ENCODE measurements at regions not wholly inside any gene's neighbourhood (a gene's known extent, or its start where the extent isn't known, plus 50 kb on each side); places are given as distances from the start of the nearest gene placed in this dataset.

DNA sequence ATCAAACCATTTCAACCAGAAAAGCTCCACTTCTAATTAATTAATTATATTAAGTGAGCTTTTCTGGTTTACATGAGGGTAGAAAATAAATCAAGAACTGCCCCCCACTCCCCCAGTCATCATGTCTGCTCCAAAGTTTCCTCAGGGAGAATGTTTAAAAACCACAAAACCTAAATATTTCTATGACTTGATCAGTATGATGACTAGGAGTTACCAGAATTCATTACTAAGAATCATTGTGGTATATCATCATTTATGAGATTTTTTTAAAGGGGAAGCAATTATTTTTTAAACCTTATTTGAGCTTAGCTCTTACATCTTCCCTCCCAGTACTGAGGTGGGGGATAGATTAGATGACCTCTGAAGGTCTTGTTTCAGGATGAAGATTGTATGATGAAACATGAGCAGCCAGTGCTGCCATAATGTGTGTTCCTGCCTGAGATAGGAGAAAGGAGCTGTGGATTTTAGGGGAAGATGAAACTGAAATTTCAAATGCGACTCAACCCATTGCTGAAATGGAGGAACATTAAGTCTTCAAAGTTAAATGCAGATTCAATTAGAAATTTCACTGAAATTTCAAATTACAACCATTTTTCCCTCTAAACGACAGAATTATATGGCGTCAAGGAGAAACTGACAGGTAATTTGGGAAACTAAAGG, 401.3 kb upstream of the CADM1 start:
- no peak overlapping the region for H3K4me3 ChIP-seq (ENCODE audit: control insufficient read depth, low read depth, low read length)
- TF ChIP-seq, protein P1, sequence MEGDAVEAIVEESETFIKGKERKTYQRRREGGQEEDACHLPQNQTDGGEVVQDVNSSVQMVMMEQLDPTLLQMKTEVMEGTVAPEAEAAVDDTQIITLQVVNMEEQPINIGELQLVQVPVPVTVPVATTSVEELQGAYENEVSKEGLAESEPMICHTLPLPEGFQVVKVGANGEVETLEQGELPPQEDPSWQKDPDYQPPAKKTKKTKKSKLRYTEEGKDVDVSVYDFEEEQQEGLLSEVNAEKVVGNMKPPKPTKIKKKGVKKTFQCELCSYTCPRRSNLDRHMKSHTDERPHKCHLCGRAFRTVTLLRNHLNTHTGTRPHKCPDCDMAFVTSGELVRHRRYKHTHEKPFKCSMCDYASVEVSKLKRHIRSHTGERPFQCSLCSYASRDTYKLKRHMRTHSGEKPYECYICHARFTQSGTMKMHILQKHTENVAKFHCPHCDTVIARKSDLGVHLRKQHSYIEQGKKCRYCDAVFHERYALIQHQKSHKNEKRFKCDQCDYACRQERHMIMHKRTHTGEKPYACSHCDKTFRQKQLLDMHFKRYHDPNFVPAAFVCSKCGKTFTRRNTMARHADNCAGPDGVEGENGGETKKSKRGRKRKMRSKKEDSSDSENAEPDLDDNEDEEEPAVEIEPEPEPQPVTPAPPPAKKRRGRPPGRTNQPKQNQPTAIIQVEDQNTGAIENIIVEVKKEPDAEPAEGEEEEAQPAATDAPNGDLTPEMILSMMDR (conservative IDR thresholded peaks at IDR 0.05; ENCODE audit: control insufficient read depth, insufficient read depth, low read depth, low read length), result no peak
- DNase-seq (ENCODE audit: low read depth), result no peak

DNA sequence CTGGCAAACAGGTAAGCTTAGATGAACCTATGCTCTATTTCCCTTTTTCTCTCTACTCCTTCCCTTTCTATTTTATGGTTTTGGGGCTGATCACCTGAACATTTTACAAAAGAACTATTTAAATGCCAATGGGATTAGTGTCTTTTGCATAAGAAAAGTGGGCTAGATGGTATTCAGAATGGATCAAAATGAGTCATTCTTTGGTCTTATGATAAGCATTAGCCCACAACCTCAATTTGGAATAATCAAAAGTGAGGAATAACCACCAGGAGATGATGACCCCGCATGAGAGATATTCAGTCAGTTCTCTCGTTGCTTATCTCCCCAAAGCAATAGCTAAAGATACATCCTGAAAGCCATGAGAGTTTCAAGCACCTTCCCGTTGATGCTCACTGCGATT, 399.0 kb upstream of the CADM1 start:
- TF ChIP-seq, protein P1 (conservative IDR thresholded peaks at IDR 0.05; ENCODE audit: control insufficient read depth, insufficient read depth, low read depth, low read length), result no peak
- no peak for DNase-seq (ENCODE audit: low read depth)
- H3K4me3 ChIP-seq (ENCODE audit: control insufficient read depth, low read depth, low read length), result no peak overlapping the region

DNA sequence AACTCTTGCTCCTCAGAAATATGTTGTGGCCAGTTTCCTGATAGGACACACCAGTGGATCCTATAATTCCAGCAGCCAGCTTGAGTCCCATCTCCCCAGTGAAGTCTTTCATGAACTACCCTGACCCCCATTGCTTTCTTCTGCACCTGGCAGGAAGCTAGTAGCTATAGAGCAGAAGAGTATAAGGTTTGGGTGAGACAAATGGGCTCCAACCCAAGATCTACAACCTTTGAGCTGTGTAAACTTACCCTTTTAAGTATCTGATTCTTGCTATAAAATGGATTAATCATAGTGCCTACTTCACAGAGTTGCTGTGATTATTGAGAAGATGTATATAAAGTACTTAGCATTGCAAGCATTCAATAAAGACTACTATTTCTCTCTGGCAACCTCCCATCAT, 396.9 kb upstream of the CADM1 start:
- no peak overlapping the region for H3K4me3 ChIP-seq (ENCODE audit: control insufficient read depth, low read depth, low read length)
- DNase-seq (ENCODE audit: low read depth), result no peak
- TF ChIP-seq, protein P1 (conservative IDR thresholded peaks at IDR 0.05; ENCODE audit: control insufficient read depth, insufficient read depth, low read depth, low read length), result no peak

DNA sequence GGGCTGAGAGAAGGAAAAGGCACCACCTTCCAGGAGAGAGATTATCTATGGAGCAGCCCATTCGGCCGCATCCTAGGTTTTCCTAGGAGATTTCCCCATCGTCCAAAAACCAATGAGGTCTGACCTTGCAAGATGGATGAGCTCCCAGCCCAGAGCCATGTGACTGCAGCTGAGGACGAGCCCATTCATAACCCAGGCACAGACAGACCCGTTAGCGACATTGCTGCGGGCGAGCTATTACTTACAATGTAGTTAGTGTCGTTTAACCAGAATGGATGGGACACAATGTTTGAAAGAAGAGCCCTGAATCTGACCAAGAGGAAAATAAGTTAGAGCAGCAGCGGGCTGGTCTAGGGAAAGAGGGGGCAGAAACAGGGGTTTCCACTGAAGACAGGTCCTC, 395.9 kb upstream of the CADM1 start:
- H3K4me3 ChIP-seq (ENCODE audit: control insufficient read depth, low read depth, low read length), result no peak overlapping the region
- no peak for DNase-seq (ENCODE audit: low read depth)
- TF ChIP-seq, protein P1 (conservative IDR thresholded peaks at IDR 0.05; ENCODE audit: control insufficient read depth, insufficient read depth, low read depth, low read length), result no peak

DNA sequence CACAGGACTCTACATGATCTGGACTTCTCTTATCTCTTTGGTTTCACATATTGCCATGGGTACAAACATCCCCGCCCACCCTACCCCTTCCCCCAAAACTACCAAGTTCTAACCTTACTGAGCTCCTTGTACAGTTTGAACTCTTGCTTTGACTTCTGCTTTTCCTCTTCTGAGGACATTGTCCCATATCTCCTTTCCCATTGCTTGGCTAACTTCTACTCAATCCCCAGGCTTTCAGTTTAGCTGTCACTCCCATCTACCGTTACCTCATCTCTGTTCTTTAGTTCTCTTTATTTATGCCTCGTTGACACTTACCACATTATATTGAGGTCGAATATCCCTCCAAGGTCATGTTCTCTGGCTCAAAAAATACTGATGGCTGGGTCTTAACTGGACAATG, 393.5 kb upstream of the CADM1 start:
- no peak for DNase-seq (ENCODE audit: low read depth)
- no peak overlapping the region for H3K4me3 ChIP-seq (ENCODE audit: control insufficient read depth, low read depth, low read length)
- TF ChIP-seq, protein P1 (conservative IDR thresholded peaks at IDR 0.05; ENCODE audit: control insufficient read depth, insufficient read depth, low read depth, low read length), result no peak

DNA sequence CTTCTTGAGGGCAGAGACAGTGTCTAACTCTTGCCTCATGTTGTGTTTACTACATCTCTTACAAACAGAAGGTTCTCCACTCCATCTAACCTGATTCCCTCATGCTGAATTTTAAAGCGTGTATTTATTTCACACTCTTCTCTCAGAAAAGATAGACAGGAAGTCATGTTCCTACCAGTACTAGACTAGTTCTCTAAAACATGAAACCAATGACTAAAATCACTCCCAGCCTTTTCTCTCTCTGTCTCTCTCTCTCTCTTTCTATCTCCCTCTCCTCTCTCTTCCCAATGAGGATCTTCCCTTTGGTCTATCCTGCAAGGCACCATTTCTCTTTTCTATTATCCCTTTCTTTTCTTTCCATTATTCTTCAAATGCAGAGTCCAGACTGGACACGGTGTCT, 391.9 kb upstream of the CADM1 start:
- TF ChIP-seq, protein P1 (conservative IDR thresholded peaks at IDR 0.05; ENCODE audit: control insufficient read depth, insufficient read depth, low read depth, low read length), result no peak
- no peak overlapping the region for H3K4me3 ChIP-seq (ENCODE audit: control insufficient read depth, low read depth, low read length)
- no peak for DNase-seq (ENCODE audit: low read depth)

DNA sequence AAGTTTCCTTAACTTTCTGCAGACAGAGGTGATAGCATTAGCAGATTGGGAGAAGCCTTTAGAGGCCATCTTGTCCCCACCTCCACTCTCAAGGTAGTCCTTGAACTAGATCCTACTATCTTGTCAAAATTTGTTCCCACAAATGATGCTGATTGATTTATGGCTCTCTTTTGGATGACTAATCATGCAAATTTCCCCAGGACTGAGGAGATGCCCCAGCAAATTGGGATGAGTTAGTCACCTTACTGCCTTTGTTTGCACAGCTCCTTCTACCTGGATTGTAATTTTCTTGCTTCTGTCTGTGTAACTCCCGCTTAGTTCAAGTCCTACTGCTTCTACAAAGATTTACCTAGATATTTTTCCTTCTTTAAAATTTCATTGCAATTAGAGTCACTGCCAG, 391.4 kb upstream of the CADM1 start:
- H3K4me3 ChIP-seq (ENCODE audit: control insufficient read depth, low read depth, low read length), result no peak overlapping the region
- DNase-seq (ENCODE audit: low read depth), result no peak
- TF ChIP-seq, protein P1 (conservative IDR thresholded peaks at IDR 0.05; ENCODE audit: control insufficient read depth, insufficient read depth, low read depth, low read length), result no peak

All from fibroblast of mammary gland (primary cell).